GM10266 (cell line): ENCODE measurements at regions not wholly inside any gene's neighbourhood (a gene's known extent, or its start where the extent isn't known, plus 50 kb on each side); places are given as distances from the start of the nearest gene placed in this dataset.
"Not testable (repeated sequence)": the region's sequence is repeated elsewhere in the genome, so short reads cannot be mapped to it uniquely, and the experiment has no call there.

Experiments
- DNase-seq: peaks from one replicate; pipeline ENCODE4 v3.0.0; 2012; ENCODE audit errors: extremely low spot score
- CTCF ChIP-seq: IDR thresholded peaks from 2 replicates; pipeline ENCODE4 v1.5.1; 2012; ENCODE audit warnings: mild to moderate bottlenecking, low read depth; ENCODE audit not compliant: control insufficient read depth, insufficient read depth; ENCODE audit errors: missing control alignments

GRCh38 chr1:106398391-106398790 lies 658.1 kb upstream of the PRMT6 start:
- no peak for DNase-seq
- TF ChIP-seq CTCF, result no peak

DNA sequence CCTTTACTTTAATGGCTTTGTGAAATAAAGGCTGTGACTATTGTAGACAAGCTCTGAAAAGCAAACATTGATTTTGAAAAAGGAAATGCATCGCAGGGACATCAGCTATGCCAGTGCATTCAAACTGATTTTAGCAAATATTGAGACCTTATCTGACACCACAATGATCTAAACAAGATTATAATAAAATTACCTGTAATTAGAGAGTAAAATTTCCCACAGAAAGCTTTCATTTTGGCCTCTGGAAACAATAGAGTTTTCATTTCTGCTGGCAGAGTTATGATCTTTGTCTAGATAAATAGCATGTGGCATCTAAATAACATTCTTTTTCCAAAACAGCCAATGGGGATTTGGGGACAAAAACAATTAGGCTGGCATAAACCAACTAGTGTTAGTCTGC lies 650.4 kb upstream of the PRMT6 start:
- TF ChIP-seq CTCF, result no peak
- no peak for DNase-seq

DNA sequence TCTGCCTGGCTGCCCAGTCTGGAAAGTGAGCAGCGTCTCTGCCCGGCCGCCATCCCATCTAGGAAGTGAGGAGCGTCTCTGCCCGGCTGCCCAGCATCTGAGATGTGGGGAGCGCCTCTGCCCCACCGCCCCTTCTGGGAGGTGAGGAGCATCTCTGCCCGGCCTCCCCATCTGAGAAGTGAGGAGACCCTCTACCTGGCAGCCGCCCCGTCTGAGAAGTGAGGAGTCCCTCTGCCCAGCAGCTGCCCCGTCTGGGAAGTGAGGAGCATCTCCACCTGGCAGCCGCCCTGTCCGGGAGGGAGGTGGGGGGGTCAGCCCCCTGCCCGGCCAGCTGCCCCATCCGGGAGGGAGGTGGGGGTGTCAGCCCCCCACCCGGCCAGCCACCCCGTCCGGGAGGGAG lies 644.2 kb upstream of the PRMT6 start:
- DNase-seq, result not testable (repeated sequence)

GRCh38 chr1:106435269-106435668 lies 621.2 kb upstream of the PRMT6 start:
- no peak for TF ChIP-seq CTCF
- no peak for DNase-seq

DNA sequence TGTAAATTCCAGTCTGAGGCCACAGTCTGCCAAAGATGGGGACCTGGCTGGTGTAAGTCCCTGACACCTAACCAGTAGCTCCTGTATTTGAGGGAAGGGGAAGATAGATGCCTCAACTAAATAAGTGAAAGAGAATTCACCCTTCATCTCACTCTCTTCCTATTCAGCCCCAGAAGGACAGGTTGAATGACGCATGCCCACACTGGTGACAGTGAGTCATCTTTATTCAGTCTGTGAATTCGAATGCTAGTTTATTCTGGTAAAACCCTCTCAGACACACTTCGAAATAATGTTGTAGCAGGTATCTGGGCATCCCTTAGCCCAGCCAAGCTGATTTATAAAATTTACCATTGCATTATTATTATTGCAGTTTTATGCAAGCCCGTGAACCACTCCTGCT lies 617.0 kb upstream of the PRMT6 start:
- no peak for TF ChIP-seq CTCF
- no peak for DNase-seq

- no peak for DNase-seq
- TF ChIP-seq CTCF, result no peak
Observed at GRCh38 chr1:106447466-106447865, 609.0 kb upstream of the PRMT6 start.

DNA sequence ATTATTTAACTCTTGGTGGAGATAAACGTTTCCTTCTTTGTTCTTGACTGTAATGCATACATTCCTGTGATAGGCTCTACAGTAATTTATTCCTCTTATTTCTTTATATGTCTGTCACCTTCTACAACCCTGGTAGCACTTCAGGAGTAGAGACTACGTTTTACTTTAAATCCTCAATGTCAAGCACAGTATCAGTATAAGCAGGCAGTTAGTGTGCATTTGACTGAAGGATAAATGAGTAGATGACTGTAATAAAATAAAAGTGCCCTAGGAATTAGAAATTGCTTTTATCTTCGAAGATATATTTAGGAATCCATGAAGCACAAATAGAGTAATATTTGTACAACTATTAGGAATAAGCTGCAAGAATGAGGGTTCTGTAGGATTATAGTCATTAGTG lies 599.6 kb upstream of the PRMT6 start:
- DNase-seq, result no peak
- no peak for TF ChIP-seq CTCF

- TF ChIP-seq CTCF, result no peak
- no peak for DNase-seq
Observed at GRCh38 chr1:106457368-106457767, 599.1 kb upstream of the PRMT6 start.
